ENCODE measurements at regions not wholly inside any gene's neighbourhood (a gene's known extent, or its start where the extent isn't known, plus 50 kb on each side); places are given as distances from the start of the nearest gene placed in this dataset.
"Not testable (repeated sequence)": the region's sequence is repeated elsewhere in the genome, so short reads cannot be mapped to it uniquely, and the experiment has no call there.

- Histone ChIP-seq H3K27me3 (no peaks in the 10 kb centered on the region), H3K4me1 (no peaks in the 10 kb centered on the region), H3K4me3 (no peak overlapping the region), H3K9me3 (peaks cover 0 to 2% (median 0%) of the 10 kb centered on the region in 4 donors), H3K27ac (no peak overlapping the region), H3K36me3 (no peaks in the 10 kb centered on the region)
- intact Hi-C loops (cut with DNase I; ENCODE audit: low total_unique reads): no loop called here
- TF ChIP-seq POLR2A (IDR thresholded peaks at IDR 0.05) (no peak), POLR2AphosphoS5 (IDR thresholded peaks at IDR 0.05) (no peak), EP300 (IDR thresholded peaks at IDR 0.05) (no peak), CTCF (IDR thresholded peaks at IDR 0.05) (no peak)
- WGBS, 5 donors: 62 to 77% (median 71%) methylated on average over 8 of the region's 8 CpGs
- DNase-seq: peak in 1 of 2 donors; percentile 79
Measured at GRCh38 chr5:158451203-158451992, 592.5 kb upstream of the CLINT1 start.

- Histone ChIP-seq H3K4me1 (no peaks in the 10 kb centered on the region), H3K36me3 (no peaks in the 10 kb centered on the region), H3K4me3 (no peak overlapping the region), H3K27ac (no peak overlapping the region), H3K27me3 (no peaks in the 10 kb centered on the region), H3K9me3 (peaks cover 0 to 5% (median 0%) of the 10 kb centered on the region in 4 donors)
- DNase-seq: no peak
- intact Hi-C loops (cut with DNase I; ENCODE audit: low total_unique reads): no loop called here
- WGBS, 5 donors: 77 to 85% (median 80%) methylated on average over 5 of the region's 5 CpGs
- TF ChIP-seq POLR2AphosphoS5 (IDR thresholded peaks at IDR 0.05): no peak
- no peak for TF ChIP-seq CTCF (IDR thresholded peaks at IDR 0.05)
- TF ChIP-seq POLR2A (IDR thresholded peaks at IDR 0.05): no peak
- TF ChIP-seq EP300 (IDR thresholded peaks at IDR 0.05): no peak
Measured at GRCh38 chr5:158450751-158451171, 591.8 kb upstream of the CLINT1 start.

GRCh38 chr5:158446761-158447160 is 587.8 kb upstream of the CLINT1 start:
- H3K4me1 ChIP-seq; DNase-seq; H3K27ac ChIP-seq; H3K36me3 ChIP-seq; H3K27me3 ChIP-seq; H3K4me3 ChIP-seq; intact Hi-C loops (cut with DNase I; ENCODE audit: low total_unique reads): not testable (repeated sequence)
- peaks cover 0 to 16% (median 7%) of the 10 kb centered on the region in 4 donors for H3K9me3 ChIP-seq
- 33 to 73% (median 37%) methylated on average over 4 to 6 of the region's 6 CpGs for WGBS, 5 donors

GRCh38 chr5:158439204-158439603 is 580.3 kb upstream of the CLINT1 start:
- H3K4me1 ChIP-seq; H3K9me3 ChIP-seq; H3K36me3 ChIP-seq; H3K4me3 ChIP-seq; DNase-seq; intact Hi-C loops (cut with DNase I; ENCODE audit: low total_unique reads); H3K27me3 ChIP-seq; H3K27ac ChIP-seq: not testable (repeated sequence)
- 92 to 93% (median 93%) methylated on average over 3 of the region's 3 CpGs for WGBS, 5 donors

GRCh38 chr5:158436271-158437065 is 577.5 kb upstream of the CLINT1 start:
- no peak overlapping the region for H3K4me3 ChIP-seq
- no peaks in the 10 kb centered on the region for H3K27me3 ChIP-seq
- intact Hi-C loops (cut with DNase I; ENCODE audit: low total_unique reads): no loop called here
- H3K27ac ChIP-seq: no peak overlapping the region
- TF ChIP-seq EP300 (IDR thresholded peaks at IDR 0.05) (no peak), CTCF (IDR thresholded peaks at IDR 0.05) (no peak), POLR2A (IDR thresholded peaks at IDR 0.05) (no peak), POLR2AphosphoS5 (IDR thresholded peaks at IDR 0.05) (no peak)
- H3K9me3 ChIP-seq: no peaks in the 10 kb centered on the region
- no peak for DNase-seq
- H3K36me3 ChIP-seq: no peaks in the 10 kb centered on the region
- WGBS, 5 donors: 86 to 94% (median 90%) methylated on average over 2 of the region's 2 CpGs
- H3K4me1 ChIP-seq: no peaks in the 10 kb centered on the region
